LNCaP clone FGC (cell line): ENCODE measurements at regions not wholly inside any gene's neighbourhood (a gene's known extent, or its start where the extent isn't known, plus 50 kb on each side); places are given as distances from the start of the nearest gene placed in this dataset.
A peak's percentile ranks its signal among the peaks of the same experiment; 100 is the strongest.

Source experiments
- DNase-seq: peaks from one replicate; pipeline ENCODE4 v3.0.0-alpha.2; 2011; ENCODE audit warnings: low read depth
- H3K4me3 ChIP-seq: 2 replicates; pipeline ENCODE4 v1.5.1; 2011; ENCODE audit warnings: mild to moderate bottlenecking, low read depth, low read length, control low read depth
- TF ChIP-seq, protein P1 (sequence below): IDR thresholded peaks from 2 replicates; pipeline ENCODE4 v1.5.1; 2012; ENCODE audit warnings: mild to moderate bottlenecking; ENCODE audit not compliant: control insufficient read depth, insufficient read depth; ENCODE audit errors: extremely low read depth

DNA sequence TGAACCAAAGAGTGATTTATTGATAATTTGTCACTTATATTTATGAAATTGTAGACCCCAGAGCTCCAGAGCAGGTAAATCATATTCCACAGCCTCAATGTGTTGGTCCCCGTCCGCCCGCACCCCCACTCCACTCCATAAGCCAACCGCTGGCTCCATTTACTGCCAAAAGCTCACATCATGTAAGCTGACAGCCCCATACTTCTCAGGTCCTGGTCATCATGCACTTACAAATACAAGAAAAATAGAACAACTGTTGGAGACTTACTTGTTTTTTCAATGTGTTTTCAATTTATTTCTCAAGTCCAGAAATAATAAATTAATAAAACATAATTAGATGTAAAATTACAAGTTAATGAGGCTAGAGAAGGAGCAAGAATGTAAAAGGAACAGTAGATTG is 235.7 kb upstream of the HAND2 start:
- TF ChIP-seq, protein P1, sequence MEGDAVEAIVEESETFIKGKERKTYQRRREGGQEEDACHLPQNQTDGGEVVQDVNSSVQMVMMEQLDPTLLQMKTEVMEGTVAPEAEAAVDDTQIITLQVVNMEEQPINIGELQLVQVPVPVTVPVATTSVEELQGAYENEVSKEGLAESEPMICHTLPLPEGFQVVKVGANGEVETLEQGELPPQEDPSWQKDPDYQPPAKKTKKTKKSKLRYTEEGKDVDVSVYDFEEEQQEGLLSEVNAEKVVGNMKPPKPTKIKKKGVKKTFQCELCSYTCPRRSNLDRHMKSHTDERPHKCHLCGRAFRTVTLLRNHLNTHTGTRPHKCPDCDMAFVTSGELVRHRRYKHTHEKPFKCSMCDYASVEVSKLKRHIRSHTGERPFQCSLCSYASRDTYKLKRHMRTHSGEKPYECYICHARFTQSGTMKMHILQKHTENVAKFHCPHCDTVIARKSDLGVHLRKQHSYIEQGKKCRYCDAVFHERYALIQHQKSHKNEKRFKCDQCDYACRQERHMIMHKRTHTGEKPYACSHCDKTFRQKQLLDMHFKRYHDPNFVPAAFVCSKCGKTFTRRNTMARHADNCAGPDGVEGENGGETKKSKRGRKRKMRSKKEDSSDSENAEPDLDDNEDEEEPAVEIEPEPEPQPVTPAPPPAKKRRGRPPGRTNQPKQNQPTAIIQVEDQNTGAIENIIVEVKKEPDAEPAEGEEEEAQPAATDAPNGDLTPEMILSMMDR: no peak
- no peak overlapping the region for H3K4me3 ChIP-seq
- DNase-seq: no peak

GRCh38 chr4:173763389-173763788 is 233.4 kb upstream of the HAND2 start:
- no peak overlapping the region for H3K4me3 ChIP-seq
- DNase-seq: no peak
- TF ChIP-seq, protein P1: no peak

DNA sequence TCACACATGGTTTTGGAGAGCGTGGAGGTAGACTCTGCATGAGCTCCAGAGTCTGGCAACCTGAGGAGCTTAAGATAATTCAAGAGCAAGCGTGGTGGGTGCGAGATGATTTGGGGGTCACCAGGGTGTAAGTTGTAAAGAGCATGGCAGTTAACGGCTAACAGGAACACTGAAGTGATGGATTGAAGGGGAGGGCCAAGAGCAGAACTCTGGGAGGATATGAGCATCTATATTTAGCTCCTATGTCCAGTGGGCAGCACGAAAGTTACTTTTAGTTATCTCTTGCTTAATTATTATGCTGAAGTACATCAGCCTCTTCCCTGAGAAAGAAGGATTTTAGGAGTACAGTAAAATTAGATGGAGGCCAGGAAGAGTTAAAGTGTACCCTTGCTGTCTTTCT is 231.9 kb upstream of the HAND2 start:
- H3K4me3 ChIP-seq: no peak overlapping the region
- TF ChIP-seq, protein P1: no peak
- DNase-seq: no peak

- TF ChIP-seq, protein P1: no peak
- no peak overlapping the region for H3K4me3 ChIP-seq
These were observed 231.2 kb upstream of the HAND2 start for GRCh38 chr4:173761236-173761635.

GRCh38 chr4:173758132-173758531 is 228.1 kb upstream of the HAND2 start:
- TF ChIP-seq, protein P1: no peak
- no peak for DNase-seq
- H3K4me3 ChIP-seq: no peak overlapping the region

More at GRCh38 chr4:173761236-173761635, 231.2 kb upstream of the HAND2 start:
- DNase-seq: no peak

- DNase-seq: no peak
- TF ChIP-seq, protein P1: no peak
These were observed 223.4 kb upstream of the HAND2 start for GRCh38 chr4:173753408-173753807.

GRCh38 chr4:173752610-173753230 is 222.7 kb upstream of the HAND2 start:
- peak; percentile 15 for DNase-seq
- no peak overlapping the region for H3K4me3 ChIP-seq
- TF ChIP-seq, protein P1: peak; percentile 79

More at GRCh38 chr4:173753408-173753807, 223.4 kb upstream of the HAND2 start:
- no peak overlapping the region for H3K4me3 ChIP-seq
